PC-9 (cell line): ENCODE measurements at regions not wholly inside any gene's neighbourhood (a gene's known extent, or its start where the extent isn't known, plus 50 kb on each side); places are given as distances from the start of the nearest gene placed in this dataset.
A peak's percentile ranks its signal among the peaks of the same experiment; 100 is the strongest.

Experiments used
- BruUV-seq: library from RNA; stranded (reverse); fragments of 400-500 nt; replicated peaks from 2 replicates; lab custom pipeline; 2021; lab: Mats Ljungman, UMichigan
- CTCF ChIA-PET: fragments of 300-600 bp; sonication (Branson Sonifier 250); formaldehyde crosslinking; loops from one replicate; lab custom pipeline; 2022; ENCODE audit warnings: antibody characterized with exemption; lab: Charles Lee
- POLR2A ChIA-PET: fragments of 300-600 bp; sonication (Branson Sonifier 250); formaldehyde crosslinking; loops from one replicate; lab custom pipeline; 2022; ENCODE audit warnings: antibody characterized with exemption; ENCODE audit not compliant: unreplicated experiment; lab: Charles Lee
- DNase-seq, 2 experiments: peaks; one replicate each; pipeline versions ENCODE4 v3.0.0 to v3.0.0-alpha.2; 2015 to 2022; ENCODE audit warnings: mixed read lengths in 1 of 2
- H2AFZ ChIP-seq: fragments of 200-600 bp; sonication (generic); 2 replicates; pipeline ENCODE4 v1.8.1; 2017; ENCODE audit warnings: antibody characterized with exemption
- H3F3A ChIP-seq: fragments of 200-600 bp; sonication (generic); 2 replicates; pipeline ENCODE4 v1.8.1; 2017; ENCODE audit warnings: antibody characterized with exemption, mild to moderate bottlenecking, low read depth; ENCODE audit not compliant: insufficient read depth
- H3K27ac ChIP-seq: fragments of 200-600 bp; sonication (generic); 2 replicates; pipeline ENCODE4 v1.6.1; 2016; ENCODE audit warnings: mixed run types
- H3K27me3 ChIP-seq: fragments of 200-600 bp; sonication (generic); 2 replicates; pipeline ENCODE4 v1.6.1; 2016; ENCODE audit warnings: low read depth, mixed run types; ENCODE audit not compliant: insufficient read depth
- H3K36me3 ChIP-seq: fragments of 200-600 bp; sonication (generic); 2 replicates; pipeline ENCODE4 v1.6.1; 2016; ENCODE audit warnings: low read depth, mixed run types
- H3K4me1 ChIP-seq: fragments of 200-600 bp; sonication (generic); replicated peaks from 2 replicates; pipeline ENCODE4 v1.6.1; 2016; ENCODE audit warnings: mixed run types; ENCODE audit not compliant: insufficient read depth
- H3K4me2 ChIP-seq: fragments of 200-600 bp; sonication (generic); 2 replicates; pipeline ENCODE4 v1.6.1; 2017; ENCODE audit warnings: mixed run types
- H3K4me3 ChIP-seq: fragments of 200-600 bp; sonication (generic); 2 replicates; pipeline ENCODE4 v1.6.1; 2016; ENCODE audit warnings: mixed run types
- H3K79me2 ChIP-seq: fragments of 200-600 bp; sonication (generic); 2 replicates; pipeline ENCODE4 v1.6.1; 2017; ENCODE audit warnings: low read depth, mixed run types
- H3K9me2 ChIP-seq: fragments of 200-600 bp; sonication (generic); 2 replicates; pipeline ENCODE4 v1.8.1; 2017; ENCODE audit warnings: mild to moderate bottlenecking; ENCODE audit not compliant: insufficient read depth
- H3K9me3 ChIP-seq: fragments of 200-600 bp; sonication (generic); 2 replicates; pipeline ENCODE4 v1.8.1; 2016; ENCODE audit warnings: low read depth; ENCODE audit not compliant: insufficient read depth
- H4K20me1 ChIP-seq: fragments of 200-600 bp; sonication (generic); 2 replicates; pipeline ENCODE4 v1.8.1; 2017; ENCODE audit not compliant: insufficient read depth
- EZH2 ChIP-seq: fragments of 200-600 bp; sonication (generic); IDR thresholded peaks from 2 replicates; pipeline ENCODE4 v1.8.0; 2017; ENCODE audit warnings: antibody characterized with exemption, low read depth
- intact Hi-C: fragments of 100-400 bp; cut with micrococcal nuclease; formaldehyde crosslinking; loops from one replicate; pipeline ENCODE4 v1.10.0; 2022; ENCODE audit not compliant: unreplicated experiment
- TF ChIP-seq, protein P1 (sequence below): fragments of 200-600 bp; sonication (generic); conservative IDR thresholded peaks from 2 replicates; pipeline ENCODE4 v1.6.1; 2017; ENCODE audit warnings: mixed run types, antibody characterized with exemption, mild to moderate bottlenecking, moderate library complexity

DNA sequence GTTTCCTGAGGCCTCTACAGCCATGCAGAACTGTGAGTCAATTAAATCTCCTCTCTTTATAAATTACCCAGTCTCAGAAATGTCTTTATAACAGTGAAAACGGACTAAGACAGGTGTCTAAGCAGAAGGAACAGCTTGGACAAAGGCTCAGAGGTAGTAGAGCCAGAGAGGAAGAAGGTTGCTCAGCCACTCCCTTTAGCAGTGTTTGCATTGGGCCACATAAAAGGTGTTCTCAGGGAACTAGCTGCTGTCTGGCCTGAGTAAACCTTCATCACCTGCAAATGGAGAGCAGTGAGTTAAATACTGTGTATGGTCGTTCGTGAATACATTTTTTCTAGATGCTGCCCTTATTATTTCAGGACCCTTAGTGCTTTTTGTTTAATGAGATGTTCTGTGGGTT, 383.4 kb downstream of the EFNB2 start:
- POLR2A ChIA-PET, result no interaction called here
- H3K4me1 ChIP-seq, result peaks cover 55% of the 10 kb centered on the region

GRCh38 chr13:106151056-106151699, 384.3 kb downstream of the EFNB2 start:
- Histone ChIP-seq H3K36me3 (no peaks in the 10 kb centered on the region), H3K4me1 (peaks cover 48% of the 10 kb centered on the region), H3K4me2 (peak overlapping the region; percentile 62), H3K79me2 (no peaks in the 10 kb centered on the region), H2AFZ (no peak overlapping the region), H3F3A (peaks cover 37% of the 10 kb centered on the region), H3K9me2 (no peaks in the 10 kb centered on the region), H3K4me3 (no peak overlapping the region), H3K27ac (peak overlapping the region; percentile 94), H3K27me3 (no peaks in the 10 kb centered on the region), H4K20me1 (no peaks in the 10 kb centered on the region), H3K9me3 (peaks cover 22% of the 10 kb centered on the region; the same call in 1 of the 2 replicates)
- DNase-seq, result peak; percentile 79 to 99
- TF ChIP-seq EZH2, result no peak
- TF ChIP-seq, protein P1, sequence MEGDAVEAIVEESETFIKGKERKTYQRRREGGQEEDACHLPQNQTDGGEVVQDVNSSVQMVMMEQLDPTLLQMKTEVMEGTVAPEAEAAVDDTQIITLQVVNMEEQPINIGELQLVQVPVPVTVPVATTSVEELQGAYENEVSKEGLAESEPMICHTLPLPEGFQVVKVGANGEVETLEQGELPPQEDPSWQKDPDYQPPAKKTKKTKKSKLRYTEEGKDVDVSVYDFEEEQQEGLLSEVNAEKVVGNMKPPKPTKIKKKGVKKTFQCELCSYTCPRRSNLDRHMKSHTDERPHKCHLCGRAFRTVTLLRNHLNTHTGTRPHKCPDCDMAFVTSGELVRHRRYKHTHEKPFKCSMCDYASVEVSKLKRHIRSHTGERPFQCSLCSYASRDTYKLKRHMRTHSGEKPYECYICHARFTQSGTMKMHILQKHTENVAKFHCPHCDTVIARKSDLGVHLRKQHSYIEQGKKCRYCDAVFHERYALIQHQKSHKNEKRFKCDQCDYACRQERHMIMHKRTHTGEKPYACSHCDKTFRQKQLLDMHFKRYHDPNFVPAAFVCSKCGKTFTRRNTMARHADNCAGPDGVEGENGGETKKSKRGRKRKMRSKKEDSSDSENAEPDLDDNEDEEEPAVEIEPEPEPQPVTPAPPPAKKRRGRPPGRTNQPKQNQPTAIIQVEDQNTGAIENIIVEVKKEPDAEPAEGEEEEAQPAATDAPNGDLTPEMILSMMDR, result no peak
- TSS peak; percentile 48 for BruUV-seq
- intact Hi-C loops, result loop anchor here (1.0 to 10.0 kb wide), 11 partner anchors 34 to 708 kb away; no protein-coding TSS in a partner anchor
- POLR2A ChIA-PET, result interaction anchor here (0.6 to 0.7 kb wide), 2 partner anchors 1011 to 1143 kb away, joined by 3 to 5 read pairs; no protein-coding TSS in a partner anchor
- CTCF ChIA-PET, result interaction anchor here (0.7 kb wide), 1 partner anchor 203 kb away, joined by 3 read pairs; no protein-coding TSS in a partner anchor

More for the DNA sequence above, 383.4 kb downstream of the EFNB2 start:
- Histone ChIP-seq H3K36me3 (no peaks in the 10 kb centered on the region), H3F3A (peaks cover 44% of the 10 kb centered on the region), H2AFZ (no peak overlapping the region), H3K27ac (peak overlapping the region; percentile 94), H4K20me1 (no peaks in the 10 kb centered on the region), H3K27me3 (no peaks in the 10 kb centered on the region), H3K4me2 (peak overlapping the region; percentile 62), H3K4me3 (no peak overlapping the region), H3K9me3 (peaks cover 25% of the 10 kb centered on the region; the same call in 1 of the 2 replicates), H3K79me2 (no peaks in the 10 kb centered on the region), H3K9me2 (no peaks in the 10 kb centered on the region)
- TF ChIP-seq, protein P1, result no peak
- TF ChIP-seq EZH2, result no peak
- peak; percentile 11 to 64 for DNase-seq
- no TSS peak for BruUV-seq
- intact Hi-C loops, result loop anchor here (5.0 to 10.0 kb wide), 2 partner anchors 223 to 560 kb away; no protein-coding TSS in a partner anchor
- CTCF ChIA-PET, result interaction anchor here (0.6 kb wide), 1 partner anchor 36 kb away, joined by 3 read pairs; no protein-coding TSS in a partner anchor

GRCh38 chr13:106145997-106146864, 389.2 kb downstream of the EFNB2 start:
- Histone ChIP-seq H3K36me3 (no peaks in the 10 kb centered on the region), H3K4me1 (peaks cover 44% of the 10 kb centered on the region), H3K79me2 (no peaks in the 10 kb centered on the region), H4K20me1 (no peaks in the 10 kb centered on the region), H3F3A (peaks cover 37% of the 10 kb centered on the region), H3K9me3 (peaks cover 4% of the 10 kb centered on the region; the same call in 1 of the 2 replicates), H3K4me2 (no peak overlapping the region), H3K27me3 (no peaks in the 10 kb centered on the region), H3K9me2 (no peaks in the 10 kb centered on the region), H3K4me3 (no peak overlapping the region), H3K27ac (no peak overlapping the region), H2AFZ (no peak overlapping the region)
- DNase-seq, result no peak
- no peak for TF ChIP-seq EZH2
- TF ChIP-seq, protein P1, result no peak
- BruUV-seq, result no TSS peak
- intact Hi-C loops, result no loop called here
- CTCF ChIA-PET, result interaction anchor here (0.9 kb wide), 1 partner anchor 67 kb away, joined by 4 read pairs; no protein-coding TSS in a partner anchor
- POLR2A ChIA-PET, result interaction anchor here (0.5 kb wide), 1 partner anchor 422 kb away, joined by 17 read pairs; no protein-coding TSS in a partner anchor
